ENCODE measurements at regions not wholly inside any gene's neighbourhood (a gene's known extent, or its start where the extent isn't known, plus 50 kb on each side); places are given as distances from the start of the nearest gene placed in this dataset.

GRCh38 chr3:124558991-124559845, 171.0 kb upstream of the UMPS start:
- TF ChIP-seq CTCF (conservative IDR thresholded peaks at IDR 0.05; ENCODE audit: low read length) = no peak
- TF ChIP-seq EZH2phosphoT487 (IDR thresholded peaks at IDR 0.05; ENCODE audit: borderline replicate concordance) = no peak

Data from Loucy (cell line).